Spleen (tissue), 11 donors: ENCODE measurements at regions not wholly inside any gene's neighbourhood (a gene's known extent, or its start where the extent isn't known, plus 50 kb on each side); places are given as distances from the start of the nearest gene placed in this dataset.

Experiments used
- DNase-seq: peaks from one replicate; pipeline ENCODE4 v3.0.0-alpha.2; 2020
- H3K27ac ChIP-seq, 8 donors: fragments of 200-600 bp; sonication (generic) in 7 of 8; 1 replicate in 4 of 8; 2 replicates in 4 of 8; pipeline versions ENCODE4 v1.5.0 to v1.8.0; 2016 to 2021; ENCODE audit warnings: inconsistent platforms in 4 of 8, mild to moderate bottlenecking in 4 of 8, moderate library complexity in 1 of 8
- H3K27me3 ChIP-seq, 7 donors: fragments of 200-600 bp; sonication (generic) in 6 of 7; replicated peaks in 1 of 7; 1 replicate in 4 of 7; 2 replicates in 3 of 7; pipeline versions ENCODE4 v1.5.0 to v1.8.0; 2016 to 2021; ENCODE audit warnings: inconsistent platforms in 3 of 7, mild to moderate bottlenecking in 1 of 7
- H3K36me3 ChIP-seq, 6 donors: fragments of 200-600 bp; sonication (generic) in 5 of 6; 1 replicate in 4 of 6; 2 replicates in 2 of 6; pipeline versions ENCODE4 v1.5.0 to v1.8.0; 2016 to 2021; ENCODE audit warnings: inconsistent platforms in 2 of 6
- H3K4me1 ChIP-seq, 6 donors: fragments of 200-600 bp; sonication (generic) in 5 of 6; 1 replicate in 3 of 6; 2 replicates in 3 of 6; pipeline versions ENCODE4 v1.5.0 to v1.8.0; 2016 to 2021; ENCODE audit warnings: inconsistent platforms in 3 of 6
- H3K4me3 ChIP-seq, 8 donors: fragments of 200-600 bp; sonication (generic) in 7 of 8; 1 replicate in 4 of 8; 2 replicates in 4 of 8; pipeline versions ENCODE4 v1.5.0 to v1.8.0; 2016 to 2021; ENCODE audit warnings: inconsistent platforms in 4 of 8, mild to moderate bottlenecking in 4 of 8, moderate library complexity in 2 of 8
- H3K9me3 ChIP-seq, 8 donors: fragments of 200-600 bp; sonication (generic) in 7 of 8; 1 replicate in 4 of 8; 2 replicates in 4 of 8; pipeline versions ENCODE4 v1.5.0 to v1.8.0; 2016 to 2021; ENCODE audit warnings: inconsistent platforms in 4 of 8
- CTCF ChIP-seq, 11 experiments: fragments of 200-600 bp in 7 of 11; fragments of 450-650 bp in 4 of 11; sonication (generic) in 4 of 11; IDR thresholded peaks in 8 of 11; conservative IDR thresholded peaks in 3 of 11; 1 replicate in 7 of 11; 2 replicates in 4 of 11; pipeline versions ENCODE4 v1.4.0 to v1.8.0; 2016 to 2021; ENCODE audit warnings: antibody characterized with exemption in 11 of 11, inconsistent platforms in 4 of 11, mild to moderate bottlenecking in 1 of 11
- POLR2A ChIP-seq, 3 donors: fragments of 450-650 bp; IDR thresholded peaks; one replicate each; pipeline ENCODE4 v1.5.1; 2017; ENCODE audit warnings: antibody characterized with exemption in 3 of 3, mild to moderate bottlenecking in 1 of 3
- POLR2AphosphoS5 ChIP-seq, 3 donors: sonication (generic); formaldehyde crosslinking; IDR thresholded peaks; one replicate each; pipeline ENCODE4 v1.5.1; 2017; ENCODE audit warnings: antibody characterized with exemption in 3 of 3
- WGBS, 5 donors: extraction: QIAGEN DNeasy Blood & Tissue Kit in 3 of 5; methylation state at CpG; one replicate each; pipeline versions ENCODE4 v1.1.5 to v1.1.7; 2013 to 2018; 5-methylcytosine and 5-hydroxymethylcytosine counted together
- intact Hi-C: fragments of 100-400 bp; cut with DNase I; formaldehyde crosslinking; loops from one replicate; pipeline ENCODE4 v1.15.0; 2023; ENCODE audit warnings: low total_unique reads
- donor health status: healthy with polysubstance abuse.
- donor health status: DM: no; HTN: no; CAD: no; lungs with moderate emphysema.
- donor health status: DM: no; HTN: no; CAD: no.
- donor health status: Bipolar disorder and iron deficiency.
- donor health status: healthy.
- donor health status: DM: no; HTN: no; CAD: no.
- donor health status: DM: yes; HTN: yes; CAD: no.

DNA sequence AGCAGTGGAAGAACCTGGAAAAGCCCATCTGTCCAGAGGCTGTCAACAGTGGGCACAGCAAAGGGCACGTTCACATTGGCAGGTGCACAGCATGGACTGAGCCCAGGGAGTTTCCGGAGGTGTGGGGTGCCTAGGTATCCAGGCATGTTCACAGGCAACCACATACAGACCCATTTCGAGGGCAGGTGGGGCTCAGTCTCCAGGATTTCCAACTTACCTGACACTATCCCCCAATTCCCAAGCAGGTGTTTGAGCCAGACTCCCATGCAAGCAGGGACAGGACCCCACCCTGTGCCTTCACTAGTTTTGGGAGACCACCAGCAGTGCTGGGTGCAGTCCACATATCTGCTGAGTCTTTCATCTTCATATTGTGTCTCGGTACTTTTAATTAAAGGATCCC, 65.0 kb upstream of the IRF2BP2 start:
- Histone ChIP-seq H3K27me3 (no peaks in the 10 kb centered on the region), H3K4me3 (no peak overlapping the region), H3K9me3 (no peaks in the 10 kb centered on the region), H3K27ac (no peak overlapping the region), H3K36me3 (no peaks in the 10 kb centered on the region), H3K4me1 (peaks cover 0 to 18% (median 6%) of the 10 kb centered on the region in 6 donors)
- 90 to 94% (median 93%) methylated on average over 3 to 4 of the region's 4 CpGs for WGBS, 5 donors
- TF ChIP-seq POLR2AphosphoS5 (IDR thresholded peaks at IDR 0.05): no peak
- no peak for DNase-seq
- intact Hi-C loops: no loop called here

DNA sequence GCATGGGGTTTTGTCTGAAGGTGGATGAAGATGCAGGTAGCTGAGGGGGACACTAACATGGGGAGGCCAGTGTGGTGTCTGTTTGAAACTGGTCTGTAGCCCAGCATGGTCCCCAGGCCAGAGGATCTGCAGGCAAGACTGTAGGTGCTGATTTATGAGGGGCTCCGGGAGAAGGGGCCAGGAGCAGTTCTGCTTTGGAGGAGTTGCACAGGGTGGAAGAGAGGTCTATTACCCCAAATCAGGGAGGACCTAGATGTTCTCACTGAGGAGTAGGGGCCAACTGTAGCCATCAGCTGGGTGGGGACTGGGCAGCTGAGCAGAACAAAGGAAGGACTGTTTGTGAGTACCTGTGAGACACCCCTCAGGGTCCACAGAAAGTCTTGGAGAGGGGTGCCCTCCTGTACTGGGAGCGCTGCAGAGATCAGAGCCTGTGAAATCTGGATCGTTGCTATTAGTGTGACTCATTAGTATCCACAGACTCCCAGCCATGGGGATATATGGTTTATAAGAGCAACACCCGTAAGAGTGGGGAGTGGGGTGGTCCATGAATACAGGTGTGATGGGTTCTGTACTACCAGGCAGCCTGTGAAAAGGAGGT, 64.3 kb upstream of the IRF2BP2 start:
- DNase-seq: no peak
- intact Hi-C loops: no loop called here
- Histone ChIP-seq H3K9me3 (no peaks in the 10 kb centered on the region), H3K4me1 (peaks cover 0 to 18% (median 6%) of the 10 kb centered on the region in 6 donors), H3K36me3 (no peaks in the 10 kb centered on the region), H3K4me3 (no peak overlapping the region), H3K27me3 (no peaks in the 10 kb centered on the region), H3K27ac (no peak overlapping the region)
- TF ChIP-seq POLR2A (IDR thresholded peaks at IDR 0.05): no peak
- no peak for TF ChIP-seq CTCF (IDR thresholded peaks at IDR 0.05 in 8 of 11, conservative IDR thresholded peaks at IDR 0.05 in 3 of 11)
- TF ChIP-seq POLR2AphosphoS5 (IDR thresholded peaks at IDR 0.05): no peak
- WGBS, 5 donors: 87 to 98% (median 94%) methylated on average over 4 of the region's 4 CpGs

DNA sequence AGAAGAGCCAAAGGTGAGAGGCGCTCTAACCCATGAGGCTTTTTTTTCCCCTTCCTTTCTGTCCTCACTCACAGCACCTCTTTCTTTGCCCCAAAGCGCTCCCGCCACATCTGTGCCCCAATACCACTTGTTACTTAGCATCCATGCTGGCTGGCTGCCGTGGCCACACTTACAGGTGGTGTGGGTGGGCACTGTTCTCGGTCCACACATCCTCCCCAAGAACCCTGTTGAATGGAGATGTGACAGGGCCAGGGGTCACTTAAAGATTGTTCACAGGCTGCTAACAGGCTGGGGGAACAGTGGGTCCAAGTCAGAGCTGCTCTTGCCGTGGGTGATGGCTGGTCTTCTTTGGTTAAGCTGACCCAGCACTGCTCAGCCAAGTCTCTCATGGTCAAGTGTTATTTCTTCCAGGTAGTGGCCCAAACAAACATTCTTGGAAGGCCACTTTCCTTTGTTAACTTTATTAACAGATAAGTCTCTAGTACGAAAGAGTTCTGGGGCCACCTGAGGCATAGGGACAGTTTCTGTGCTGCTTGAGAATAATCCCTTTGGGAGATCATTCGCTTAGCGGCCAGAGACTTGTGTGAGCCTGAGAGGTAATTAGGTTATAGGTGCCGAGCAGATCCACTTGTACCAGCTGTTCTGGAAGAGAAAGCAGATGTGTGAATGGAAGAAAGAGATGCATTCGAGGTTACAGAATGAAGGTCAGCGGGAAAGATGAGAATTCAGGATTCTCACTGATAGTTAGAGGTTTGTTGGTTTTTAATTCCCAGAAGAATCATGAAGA, 62.6 kb upstream of the IRF2BP2 start:
- no peak overlapping the region for H3K27ac ChIP-seq
- intact Hi-C loops: no loop called here

DNA sequence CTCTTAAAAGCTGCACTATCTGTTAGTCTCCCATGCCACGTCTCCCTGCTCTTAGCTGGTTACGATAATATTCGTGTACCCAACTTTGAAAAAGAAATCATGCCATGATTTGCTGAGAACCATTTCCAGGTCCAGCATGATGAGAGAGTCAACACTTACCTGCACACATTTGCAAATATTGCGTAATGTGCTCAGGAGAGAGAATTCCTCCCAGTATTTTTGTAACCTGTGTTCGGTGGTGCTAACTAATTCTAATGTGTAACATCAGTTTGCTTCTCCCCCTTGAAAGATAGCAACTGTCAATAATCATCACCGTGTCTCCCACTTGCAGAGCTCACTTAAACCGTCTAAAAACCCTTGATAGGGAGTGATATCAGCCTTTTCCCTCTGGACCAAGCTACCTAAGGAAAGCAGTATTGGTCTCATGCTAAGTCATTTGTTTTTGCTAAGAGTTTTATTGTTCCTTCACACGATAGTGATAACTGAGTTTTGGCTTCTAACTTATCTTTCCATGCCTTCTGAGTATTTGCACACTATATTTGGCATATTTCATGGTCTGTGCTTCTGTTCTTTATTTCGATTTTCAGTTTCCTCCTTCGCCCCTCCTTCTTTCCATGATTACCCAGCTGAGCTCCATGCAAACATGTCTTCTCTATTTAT, 61.1 kb upstream of the IRF2BP2 start:
- no peak overlapping the region for H3K27ac ChIP-seq
- 78 to 86% (median 83%) methylated on average over 10 of the region's 10 CpGs for WGBS, 5 donors
- intact Hi-C loops: no loop called here

More for the DNA sequence above, 62.6 kb upstream of the IRF2BP2 start:
- no peak overlapping the region for H3K4me3 ChIP-seq
- no peak for DNase-seq
- TF ChIP-seq POLR2A (IDR thresholded peaks at IDR 0.05) (no peak), POLR2AphosphoS5 (IDR thresholded peaks at IDR 0.05) (no peak), CTCF (IDR thresholded peaks at IDR 0.05 in 8 of 11, conservative IDR thresholded peaks at IDR 0.05 in 3 of 11) (no peak)
- H3K36me3 ChIP-seq: no peaks in the 10 kb centered on the region
- peaks cover 0 to 11% (median 4%) of the 10 kb centered on the region in 8 donors for H3K9me3 ChIP-seq
- WGBS, 5 donors: 94 to 96% (median 95%) methylated on average over 12 of the region's 12 CpGs
- peaks cover 0 to 18% (median 6%) of the 10 kb centered on the region in 6 donors for H3K4me1 ChIP-seq
- H3K27me3 ChIP-seq: no peaks in the 10 kb centered on the region

More for the DNA sequence above, 61.1 kb upstream of the IRF2BP2 start:
- Histone ChIP-seq H3K36me3 (no peaks in the 10 kb centered on the region), H3K4me3 (no peak overlapping the region), H3K9me3 (peaks cover 0 to 16% (median 6%) of the 10 kb centered on the region in 8 donors), H3K4me1 (peaks cover 0 to 10% (median 4%) of the 10 kb centered on the region in 6 donors), H3K27me3 (no peaks in the 10 kb centered on the region)
- TF ChIP-seq POLR2A (IDR thresholded peaks at IDR 0.05) (no peak), POLR2AphosphoS5 (IDR thresholded peaks at IDR 0.05) (no peak), CTCF (IDR thresholded peaks at IDR 0.05 in 8 of 11, conservative IDR thresholded peaks at IDR 0.05 in 3 of 11) (no peak)
- DNase-seq: no peak
